ENCODE measurements at regions not wholly inside any gene's neighbourhood (a gene's known extent, or its start where the extent isn't known, plus 50 kb on each side); places are given as distances from the start of the nearest gene placed in this dataset.

DNA sequence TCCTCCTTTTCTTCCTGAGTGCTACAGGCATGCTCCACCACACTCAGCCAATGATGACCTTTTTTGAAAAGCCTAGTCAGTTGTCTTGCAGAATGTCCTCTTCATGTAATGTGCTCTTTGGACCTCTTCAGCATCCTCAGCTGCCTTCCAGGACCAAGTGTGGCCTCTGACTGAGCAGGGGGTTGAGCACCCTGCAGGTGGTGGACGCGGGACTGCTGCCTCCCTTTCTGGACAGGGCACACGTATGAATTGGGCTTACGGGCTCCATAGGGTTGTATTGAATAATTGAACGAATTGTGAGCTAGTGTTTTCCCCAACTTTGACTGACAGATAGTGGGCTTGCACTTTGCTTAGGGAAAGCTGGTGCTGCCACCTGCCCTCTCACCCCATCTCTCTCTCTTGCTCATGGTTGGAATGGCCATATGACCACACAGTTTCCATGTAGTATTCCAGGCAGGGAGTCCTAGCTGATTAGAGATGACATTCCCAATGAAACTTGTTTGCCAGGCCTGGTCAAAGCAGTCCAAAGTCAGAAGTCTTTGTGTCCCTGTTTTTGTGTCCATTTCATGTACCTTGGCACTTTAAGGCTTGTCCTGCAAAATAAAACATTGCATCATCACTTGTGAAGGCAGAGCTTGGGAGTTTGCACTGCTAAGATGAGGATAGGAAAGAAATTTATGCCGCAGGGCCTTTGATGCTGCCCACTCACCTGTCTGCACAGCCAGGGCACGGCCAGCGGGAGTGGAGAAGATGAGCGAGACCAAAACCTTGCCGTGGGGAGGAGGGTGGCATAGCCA lies 76.3 kb upstream of the NPAS1 start:
- in situ Hi-C loops (cut with MboI; ENCODE audit: low pct_unique_long_range_greater_than_20kb, low sequenced_read_pairs) = no loop called here
- DNase-seq = no peak

DNA sequence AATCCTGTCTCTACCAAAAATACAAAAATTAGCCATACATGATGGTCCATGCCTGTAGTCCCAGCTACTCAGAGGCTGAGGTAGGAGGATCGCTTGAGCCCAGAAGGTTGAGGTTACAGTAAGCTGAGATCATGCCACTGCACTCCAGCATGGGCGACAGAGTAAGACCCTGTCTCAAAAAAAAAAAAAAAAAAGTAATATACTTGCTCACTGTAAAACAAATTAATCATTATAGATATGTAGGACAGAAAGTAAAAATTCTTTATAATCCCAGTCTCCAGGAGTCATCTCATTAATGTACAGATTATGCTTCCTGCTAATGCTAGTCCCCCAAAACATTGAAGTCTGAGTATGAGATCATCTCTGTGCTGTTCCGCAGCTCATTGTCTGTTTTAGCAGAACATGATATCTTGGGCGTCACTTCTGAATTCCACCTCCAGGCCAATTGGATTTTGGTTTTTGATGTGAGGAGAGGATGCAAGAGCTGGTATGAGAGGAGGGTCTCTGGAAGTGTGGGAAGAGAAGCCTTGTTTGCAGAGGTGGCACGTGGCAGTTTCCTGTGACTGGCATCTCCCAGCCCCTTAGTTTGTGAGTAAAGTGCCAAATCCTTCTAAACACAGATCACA lies 75.4 kb upstream of the NPAS1 start:
- in situ Hi-C loops (cut with MboI; ENCODE audit: low pct_unique_long_range_greater_than_20kb, low sequenced_read_pairs) = no loop called here
- no peak for DNase-seq

DNA sequence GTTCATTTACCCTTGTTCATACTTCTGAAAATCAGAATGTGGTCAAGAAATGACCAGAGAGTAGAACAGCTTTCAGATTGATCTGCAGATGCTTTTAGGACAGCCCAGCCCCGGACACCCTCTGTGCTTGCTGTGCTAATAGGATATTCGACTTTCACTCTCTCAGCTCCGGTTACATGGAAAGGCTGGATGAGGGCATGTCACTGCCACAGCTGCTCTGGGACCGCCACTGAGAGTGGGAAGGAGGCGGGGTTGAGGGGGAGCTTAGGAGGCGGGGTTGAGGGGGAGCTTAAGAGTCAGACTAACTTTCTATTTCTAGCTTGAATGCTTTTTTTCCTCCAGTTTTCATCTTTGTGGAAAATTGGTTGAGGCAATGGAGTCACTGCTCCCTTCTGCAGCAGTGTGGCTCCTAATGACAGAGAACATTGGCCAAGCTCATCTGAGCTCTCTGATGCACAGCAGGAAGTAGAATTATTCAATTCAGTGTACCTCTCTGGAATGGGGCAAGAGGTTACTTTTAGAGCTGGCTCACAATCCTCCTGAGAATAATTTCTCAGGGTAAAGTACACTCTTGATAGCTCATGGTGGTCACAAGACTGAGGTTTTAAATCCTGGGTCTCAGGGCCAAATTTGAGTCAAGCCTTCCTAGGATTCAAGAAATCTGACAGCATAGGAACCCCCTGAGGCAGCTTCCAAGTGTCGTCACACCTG lies 74.6 kb upstream of the NPAS1 start:
- DNase-seq = no peak
- in situ Hi-C loops (cut with MboI; ENCODE audit: low pct_unique_long_range_greater_than_20kb, low sequenced_read_pairs) = no loop called here

DNA sequence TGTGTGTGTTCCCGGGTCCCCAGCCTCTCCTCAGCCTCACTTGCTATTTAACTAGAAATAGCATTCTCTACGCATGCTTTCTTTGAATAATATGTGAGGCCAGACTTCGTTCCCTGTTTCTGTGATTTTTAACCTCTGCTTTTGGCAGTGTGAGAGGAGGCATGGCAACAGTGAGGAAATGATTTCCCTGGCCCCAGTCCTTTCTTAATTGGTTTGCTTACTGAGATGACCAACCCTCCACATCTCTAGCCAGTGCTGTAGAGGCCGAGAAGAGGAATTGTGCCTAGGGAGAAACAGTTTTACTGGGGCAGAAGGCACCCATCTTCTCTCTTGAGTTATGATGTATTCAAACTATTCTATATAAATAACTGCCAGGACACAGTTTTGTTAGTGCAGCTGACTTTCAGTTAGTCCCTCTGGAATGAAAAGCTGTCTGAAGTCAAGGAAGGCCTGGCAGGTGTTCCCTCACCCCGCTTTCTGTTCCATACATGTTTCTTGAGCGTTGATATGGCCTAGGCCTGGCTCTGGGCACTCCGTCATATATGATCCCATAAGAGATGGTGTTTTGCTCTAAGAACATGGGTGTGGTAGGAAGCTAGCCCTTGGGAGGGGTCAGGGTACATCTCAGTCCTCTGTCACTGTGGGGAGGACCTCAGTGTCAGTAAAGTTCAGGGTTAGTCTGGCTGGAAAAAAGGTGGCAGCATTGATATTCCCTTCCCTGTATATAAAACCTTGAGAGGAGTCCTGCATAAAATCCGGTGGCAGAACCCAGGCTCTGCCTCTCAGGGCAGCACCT lies 73.7 kb upstream of the NPAS1 start:
- DNase-seq = no peak
- in situ Hi-C loops (cut with MboI; ENCODE audit: low pct_unique_long_range_greater_than_20kb, low sequenced_read_pairs) = no loop called here

DNA sequence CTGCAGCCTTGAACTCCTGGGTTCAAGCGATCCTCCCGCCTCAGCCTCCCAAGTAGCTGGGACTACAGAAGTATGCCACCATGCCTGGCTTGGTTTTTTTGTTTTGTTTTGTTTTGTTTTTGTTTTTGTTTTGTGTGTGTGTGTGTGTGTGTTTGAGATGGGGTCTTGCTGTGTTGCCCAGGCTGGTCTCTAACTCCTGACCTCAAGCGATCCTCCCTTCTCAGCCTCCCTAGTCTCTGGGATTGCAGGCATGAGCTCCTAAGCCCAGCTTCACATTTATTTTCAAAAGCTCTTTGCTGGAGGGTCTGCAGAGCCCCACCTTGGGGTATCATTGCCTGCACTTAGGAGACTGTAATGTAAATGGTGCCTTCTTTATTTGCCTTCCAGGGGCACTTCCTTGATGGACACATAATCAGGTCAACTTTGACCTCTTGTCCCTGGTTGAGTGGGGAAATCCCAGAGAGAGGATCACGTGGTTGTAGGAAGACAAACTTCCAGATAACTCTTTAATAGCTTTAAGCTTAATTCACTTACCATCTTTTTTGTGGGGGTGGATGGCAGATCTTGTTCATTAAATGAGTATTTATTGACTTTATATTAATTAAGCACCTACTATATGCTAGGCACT lies 72.9 kb upstream of the NPAS1 start:
- no peak for DNase-seq
- in situ Hi-C loops (cut with MboI; ENCODE audit: low pct_unique_long_range_greater_than_20kb, low sequenced_read_pairs) = no loop called here

DNA sequence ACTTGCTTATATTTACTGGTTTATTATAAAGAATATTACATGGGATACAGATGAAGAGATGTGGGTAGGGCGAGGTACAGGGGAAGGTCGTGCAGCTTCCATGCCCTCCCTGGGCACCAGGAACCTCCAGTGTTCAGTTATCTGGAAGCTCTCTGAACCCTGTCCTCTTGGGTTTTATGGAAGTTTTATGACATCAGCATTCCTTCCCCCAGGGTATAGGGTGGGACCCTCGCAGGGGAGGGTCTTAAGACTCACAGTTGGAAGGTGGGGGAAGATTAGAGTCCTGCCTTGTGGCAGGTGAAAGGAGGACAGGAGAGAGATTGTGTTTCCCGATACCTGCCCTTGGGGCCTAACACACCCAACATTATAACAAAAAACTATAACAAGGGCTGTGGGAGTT lies 71.8 kb upstream of the NPAS1 start:
- in situ Hi-C loops (cut with MboI; ENCODE audit: low pct_unique_long_range_greater_than_20kb, low sequenced_read_pairs) = no loop called here
- no peak for DNase-seq

DNA sequence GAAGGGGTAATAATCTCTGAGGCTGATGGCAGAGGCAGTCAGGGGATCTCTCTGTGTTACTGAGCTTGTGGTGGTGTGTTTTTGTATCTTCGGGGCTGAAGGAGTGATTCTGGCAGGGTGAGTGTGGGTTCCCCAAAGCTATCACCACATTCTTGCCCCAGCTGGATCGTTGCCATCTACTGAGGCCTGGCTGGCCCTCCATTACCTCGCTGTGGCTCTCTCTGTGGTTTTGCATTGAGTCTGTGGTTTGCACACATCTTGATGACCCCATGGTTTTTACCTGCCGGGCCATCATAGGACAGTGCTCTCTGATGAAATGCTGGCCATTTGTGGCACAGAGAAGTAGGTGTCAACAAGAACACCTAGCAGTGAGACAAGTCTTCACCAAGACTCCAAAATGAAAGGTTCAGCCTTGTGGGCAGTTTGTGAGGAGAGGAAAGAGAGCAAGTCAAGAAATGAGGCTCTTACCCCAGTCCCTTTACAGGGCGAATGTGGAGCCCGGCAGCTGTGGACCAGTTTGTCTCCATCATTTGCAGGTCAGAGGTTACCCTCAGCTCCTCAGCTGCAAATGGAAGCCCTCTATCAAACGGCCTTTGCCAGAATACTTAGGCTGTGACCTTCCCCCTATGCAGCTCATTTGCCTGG lies 69.0 kb upstream of the NPAS1 start:
- peak; percentile 21 for DNase-seq

DNA sequence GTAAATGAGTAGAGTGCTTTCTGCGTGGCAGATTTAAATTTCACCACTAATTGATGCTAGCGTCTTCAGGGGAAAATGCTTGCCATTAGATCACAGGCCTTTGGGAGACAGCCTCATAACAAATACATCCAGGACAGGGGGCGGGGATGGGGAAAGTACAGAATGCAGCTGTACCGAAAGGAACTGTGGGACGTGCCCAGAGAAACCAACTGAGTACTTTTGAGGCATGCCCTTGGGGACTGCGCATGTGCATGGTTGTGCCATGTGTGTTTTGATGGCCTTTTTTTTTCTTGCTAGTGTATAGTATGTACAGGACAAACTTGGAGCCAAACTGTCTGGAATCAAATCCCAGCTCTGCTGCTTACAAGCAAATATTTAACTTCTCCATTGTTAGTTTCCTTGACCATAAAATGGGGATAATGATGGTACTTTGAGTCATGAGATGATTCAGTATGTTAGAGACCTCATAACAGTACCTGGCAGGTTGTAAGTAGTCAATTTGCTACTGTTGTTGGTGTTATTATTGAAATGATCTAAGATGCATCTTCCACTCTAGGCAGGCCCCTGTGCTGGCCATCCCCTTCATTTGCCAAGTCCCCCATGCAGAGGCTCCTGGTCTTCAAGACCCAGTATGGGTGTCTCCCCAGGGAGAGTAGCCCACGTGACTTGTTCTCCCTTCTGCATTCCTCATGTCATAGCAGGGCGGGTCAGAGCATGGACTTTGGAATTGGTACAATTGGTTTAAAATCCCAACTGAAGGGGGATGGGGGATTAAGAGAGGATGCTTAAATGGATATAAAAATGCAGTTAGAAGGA lies 68.3 kb upstream of the NPAS1 start:
- DNase-seq = no peak
- in situ Hi-C loops (cut with MboI; ENCODE audit: low pct_unique_long_range_greater_than_20kb, low sequenced_read_pairs) = no loop called here

More for the DNA sequence above, 69.0 kb upstream of the NPAS1 start:
- in situ Hi-C loops (cut with MboI; ENCODE audit: low pct_unique_long_range_greater_than_20kb, low sequenced_read_pairs) = no loop called here

DNA sequence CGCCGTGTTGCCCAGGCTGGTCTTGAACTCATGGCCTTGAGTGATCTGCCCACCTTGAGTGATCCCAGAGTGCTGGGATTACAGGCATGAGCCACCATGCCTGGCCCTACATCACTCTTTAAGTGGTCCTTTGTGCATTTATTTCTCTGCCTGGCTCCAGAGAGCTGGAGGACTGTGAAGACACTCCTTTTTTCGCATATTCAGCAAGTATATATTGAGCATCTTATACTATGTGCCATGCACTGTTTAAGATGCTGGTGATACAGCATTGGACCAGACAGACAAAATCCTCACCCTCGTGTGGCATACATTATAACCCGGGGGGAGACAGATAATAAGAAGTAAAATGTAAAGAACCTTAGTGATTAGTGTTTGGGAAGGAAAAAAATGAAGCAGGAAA lies 66.8 kb upstream of the NPAS1 start:
- in situ Hi-C loops (cut with MboI; ENCODE audit: low pct_unique_long_range_greater_than_20kb, low sequenced_read_pairs) = no loop called here
- no peak for DNase-seq

DNA sequence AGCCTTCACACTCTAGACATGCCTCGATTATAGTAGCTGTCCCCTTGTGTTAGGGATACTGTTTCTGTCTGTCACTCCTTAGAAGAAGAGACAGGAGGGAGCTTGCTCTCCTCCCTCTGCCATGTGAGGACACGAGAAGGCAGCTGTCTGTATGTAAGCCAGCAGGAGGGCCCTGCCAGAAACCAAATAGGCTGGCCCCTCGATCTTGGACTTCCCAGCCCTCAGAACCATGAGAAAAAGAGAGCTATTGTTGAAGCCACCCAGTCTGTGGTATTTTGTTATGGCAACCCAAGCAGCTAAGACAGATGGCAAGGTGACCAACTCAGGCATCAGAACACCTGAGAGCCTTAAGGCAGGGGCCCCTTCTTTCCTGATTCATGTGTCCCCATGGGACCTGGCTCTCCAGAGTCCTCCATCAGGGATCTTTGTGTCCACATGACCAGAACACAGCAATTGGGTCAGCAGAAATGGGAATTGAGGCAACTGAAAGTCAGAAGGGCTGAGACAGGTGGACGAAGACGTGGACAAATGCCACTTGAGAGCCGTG lies 65.6 kb upstream of the NPAS1 start:
- in situ Hi-C loops (cut with MboI; ENCODE audit: low pct_unique_long_range_greater_than_20kb, low sequenced_read_pairs) = no loop called here

DNA sequence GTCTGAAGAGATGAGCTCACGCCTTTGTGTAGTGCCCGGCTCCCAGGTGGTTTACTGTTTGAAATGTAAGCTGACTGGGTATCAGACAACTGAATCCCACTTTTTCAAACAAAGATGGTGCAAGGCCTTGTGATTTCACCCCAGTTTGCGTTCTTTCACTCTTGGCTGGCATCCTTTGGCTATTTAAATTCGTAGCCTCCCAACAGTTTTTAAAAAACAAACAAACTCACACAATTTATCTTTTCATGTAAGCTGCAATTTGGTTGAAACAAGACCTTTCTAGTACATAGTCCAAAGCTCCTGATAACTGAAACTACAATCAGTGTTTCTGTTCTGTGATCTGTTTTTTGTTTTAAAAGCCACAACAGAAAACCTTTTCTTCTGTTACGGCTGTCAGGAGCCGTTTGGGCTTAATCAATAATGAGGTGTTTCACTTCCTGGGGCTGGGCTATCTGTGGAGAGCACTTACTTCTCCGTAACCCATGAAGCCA lies 65.1 kb upstream of the NPAS1 start:
- no peak for DNase-seq

More for the DNA sequence above, 65.6 kb upstream of the NPAS1 start:
- DNase-seq = no peak

DNA sequence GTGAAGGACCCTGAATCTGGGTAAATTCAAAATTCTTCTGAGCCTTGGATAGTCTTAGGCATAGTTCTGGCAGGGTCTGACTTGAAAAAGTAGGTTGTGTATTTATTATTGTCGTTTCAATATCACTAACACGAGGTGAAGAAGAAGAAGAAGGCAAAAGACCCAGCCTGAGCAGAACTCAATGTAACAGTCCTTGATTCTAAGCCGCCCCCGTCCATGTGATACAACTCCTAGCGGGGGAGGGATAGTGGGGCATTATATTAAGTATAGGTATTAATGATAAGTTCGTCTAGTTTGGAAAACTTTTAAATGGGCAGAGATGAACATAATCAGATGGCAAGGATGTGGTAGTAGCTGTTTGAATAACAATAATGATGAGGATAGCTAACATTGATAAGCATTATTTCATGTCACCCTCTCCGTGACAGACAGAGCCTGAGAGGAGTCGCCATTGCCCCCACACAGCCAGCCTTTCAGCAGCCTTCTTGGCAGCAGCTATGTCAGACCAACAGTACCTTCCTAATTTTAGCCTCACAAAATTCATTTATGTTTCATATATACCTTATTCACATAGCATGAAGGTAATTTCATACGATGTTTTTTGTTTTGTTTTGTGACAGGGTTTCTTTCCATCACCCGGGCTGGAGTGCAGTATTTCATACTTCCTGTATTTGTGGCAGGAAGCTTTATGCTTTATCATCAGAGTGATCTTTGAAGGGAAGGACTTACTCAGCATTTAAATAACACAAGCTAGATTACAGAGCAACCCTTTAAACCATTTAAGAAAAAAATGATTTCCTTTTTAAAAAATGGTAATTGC lies 64.4 kb upstream of the NPAS1 start:
- in situ Hi-C loops (cut with MboI; ENCODE audit: low pct_unique_long_range_greater_than_20kb, low sequenced_read_pairs) = no loop called here
- peak; percentile 83 for DNase-seq

More for the DNA sequence above, 65.1 kb upstream of the NPAS1 start:
- in situ Hi-C loops (cut with MboI; ENCODE audit: low pct_unique_long_range_greater_than_20kb, low sequenced_read_pairs) = no loop called here

DNA sequence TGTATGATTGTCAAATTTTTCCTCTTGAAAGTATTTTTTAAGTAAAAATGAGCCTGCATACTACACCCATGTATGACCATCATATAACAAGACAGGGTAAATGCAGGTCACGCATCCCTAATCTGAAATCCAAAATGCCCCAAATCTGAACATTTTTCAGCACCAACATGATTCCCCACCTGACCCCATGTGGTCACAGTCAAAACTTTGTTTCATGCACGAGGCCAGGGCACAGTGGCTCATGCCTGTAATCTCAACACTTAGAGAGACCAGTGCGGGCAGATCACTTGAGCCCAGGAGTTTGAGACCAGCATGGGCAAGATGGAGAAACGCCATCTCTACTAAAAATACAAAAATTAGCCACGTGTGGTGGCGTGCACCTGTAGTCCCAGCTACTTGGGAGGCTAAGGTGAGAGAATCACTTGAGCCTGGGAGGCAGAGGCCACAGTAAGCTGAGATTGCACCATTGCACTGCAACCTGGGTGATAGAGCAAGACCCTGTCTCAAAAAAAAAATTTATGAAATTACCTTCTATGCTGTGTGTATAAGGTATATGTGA lies 63.7 kb upstream of the NPAS1 start:
- no peak for DNase-seq
- in situ Hi-C loops (cut with MboI; ENCODE audit: low pct_unique_long_range_greater_than_20kb, low sequenced_read_pairs) = no loop called here

DNA sequence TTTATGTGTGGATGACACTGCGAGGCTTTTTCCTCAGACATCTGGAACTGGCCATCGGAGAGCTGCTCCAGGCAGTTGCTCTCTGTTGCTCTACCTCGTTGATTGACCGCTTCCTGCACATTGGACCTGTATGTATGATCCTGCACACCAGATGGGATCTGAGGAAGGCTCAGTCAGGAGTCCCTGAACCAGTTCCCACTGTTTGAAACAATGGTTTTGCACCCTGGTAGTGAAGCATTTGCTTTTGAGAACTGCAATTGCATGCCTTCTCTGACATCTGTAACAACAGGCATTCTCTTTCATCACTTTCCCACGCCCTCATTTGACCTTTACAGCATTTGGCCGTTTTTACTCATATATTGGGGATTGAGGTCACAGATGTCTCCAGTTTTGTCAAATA lies 61.1 kb upstream of the NPAS1 start:
- no peak for DNase-seq
- in situ Hi-C loops (cut with MboI; ENCODE audit: low pct_unique_long_range_greater_than_20kb, low sequenced_read_pairs) = no loop called here

DNA sequence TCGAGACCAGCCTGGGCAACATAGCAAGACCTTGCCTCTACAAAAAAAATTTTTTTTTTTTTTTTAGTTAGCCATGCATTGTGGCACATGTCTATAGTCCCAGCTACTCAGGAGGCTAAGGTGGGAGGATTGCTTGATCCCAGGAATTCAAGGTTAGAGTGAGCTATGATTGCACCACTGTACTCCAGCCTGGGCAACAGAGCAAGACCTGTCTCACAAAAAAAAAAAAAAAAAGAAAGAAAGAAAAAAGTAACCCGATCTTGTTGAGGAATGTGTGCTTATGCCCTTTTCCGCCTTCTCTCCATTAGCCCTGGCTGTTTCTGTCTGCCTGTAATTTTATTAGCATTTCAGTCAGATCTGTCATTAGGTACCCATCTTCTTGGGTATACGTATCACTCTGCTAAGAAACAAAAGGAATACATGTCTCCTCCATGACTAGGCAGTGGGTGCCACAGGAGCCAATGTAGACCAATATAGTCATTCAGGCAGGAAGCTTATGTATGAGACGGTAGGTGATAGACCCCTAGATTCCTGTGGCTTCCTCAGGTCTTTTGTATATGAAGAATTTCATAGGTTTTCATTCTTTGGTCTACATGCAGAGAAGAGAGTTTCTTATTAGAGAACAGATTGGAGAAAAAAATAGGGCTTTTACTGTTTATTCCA lies 59.6 kb upstream of the NPAS1 start:
- DNase-seq = no peak
- in situ Hi-C loops (cut with MboI; ENCODE audit: low pct_unique_long_range_greater_than_20kb, low sequenced_read_pairs) = no loop called here

DNA sequence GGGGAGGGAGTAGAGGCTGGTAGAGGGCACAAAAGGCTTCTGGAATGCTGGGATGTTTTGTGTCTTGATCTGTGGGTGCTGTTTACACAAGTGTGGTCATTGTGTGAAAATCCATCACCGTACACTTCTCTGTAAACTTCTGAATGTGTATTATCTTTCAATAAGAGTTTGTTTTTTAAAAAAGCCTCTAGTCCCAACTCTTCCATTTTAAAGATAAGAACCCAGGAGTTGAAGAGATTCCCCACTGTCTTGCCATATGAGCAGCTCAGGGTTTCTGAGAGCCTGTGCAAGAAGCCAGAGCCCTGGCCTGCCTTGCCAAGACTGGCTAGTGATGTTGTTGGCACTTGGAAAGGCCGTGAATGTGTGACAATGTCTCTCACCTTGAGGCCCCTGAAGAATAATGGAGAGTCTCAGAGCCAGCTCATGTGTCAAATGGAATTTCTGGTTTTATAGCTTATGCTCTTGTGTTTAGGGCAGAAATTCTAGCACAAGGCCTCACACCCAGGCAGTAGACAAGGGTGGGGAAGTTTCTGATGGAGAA lies 57.5 kb upstream of the NPAS1 start:
- in situ Hi-C loops (cut with MboI; ENCODE audit: low pct_unique_long_range_greater_than_20kb, low sequenced_read_pairs) = no loop called here
- no peak for DNase-seq

Measured in KBM-7 (cell line).